ENCODE measurements at regions not wholly inside any gene's neighbourhood (a gene's known extent, or its start where the extent isn't known, plus 50 kb on each side); places are given as distances from the start of the nearest gene placed in this dataset.
"Not testable (repeated sequence)": the region's sequence is repeated elsewhere in the genome, so short reads cannot be mapped to it uniquely, and the experiment has no call there.

GRCh38 chr3:105284876-105285275 lies 81.8 kb upstream of the ALCAM start:
- no peak for DNase-seq

GRCh38 chr3:105285653-105286241 lies 81.0 kb upstream of the ALCAM start:
- DNase-seq = no peak

- no peak for DNase-seq
Measured at GRCh38 chr3:105293441-105293840, 73.3 kb upstream of the ALCAM start.

GRCh38 chr3:105296182-105296822 lies 70.4 kb upstream of the ALCAM start:
- not testable (repeated sequence) for DNase-seq

- DNase-seq = peak; percentile 87
Measured at GRCh38 chr3:105304487-105304886, 62.2 kb upstream of the ALCAM start.

GRCh38 chr3:105315144-105315543 lies 51.6 kb upstream of the ALCAM start:
- DNase-seq = no peak

GRCh38 chr3:105315815-105316214 lies 50.9 kb upstream of the ALCAM start:
- no peak for DNase-seq

- no peak for DNase-seq
Measured at GRCh38 chr3:105316331-105316730, 50.4 kb upstream of the ALCAM start.
